ENCODE measurements at regions not wholly inside any gene's neighbourhood (a gene's known extent, or its start where the extent isn't known, plus 50 kb on each side); places are given as distances from the start of the nearest gene placed in this dataset.

DNA sequence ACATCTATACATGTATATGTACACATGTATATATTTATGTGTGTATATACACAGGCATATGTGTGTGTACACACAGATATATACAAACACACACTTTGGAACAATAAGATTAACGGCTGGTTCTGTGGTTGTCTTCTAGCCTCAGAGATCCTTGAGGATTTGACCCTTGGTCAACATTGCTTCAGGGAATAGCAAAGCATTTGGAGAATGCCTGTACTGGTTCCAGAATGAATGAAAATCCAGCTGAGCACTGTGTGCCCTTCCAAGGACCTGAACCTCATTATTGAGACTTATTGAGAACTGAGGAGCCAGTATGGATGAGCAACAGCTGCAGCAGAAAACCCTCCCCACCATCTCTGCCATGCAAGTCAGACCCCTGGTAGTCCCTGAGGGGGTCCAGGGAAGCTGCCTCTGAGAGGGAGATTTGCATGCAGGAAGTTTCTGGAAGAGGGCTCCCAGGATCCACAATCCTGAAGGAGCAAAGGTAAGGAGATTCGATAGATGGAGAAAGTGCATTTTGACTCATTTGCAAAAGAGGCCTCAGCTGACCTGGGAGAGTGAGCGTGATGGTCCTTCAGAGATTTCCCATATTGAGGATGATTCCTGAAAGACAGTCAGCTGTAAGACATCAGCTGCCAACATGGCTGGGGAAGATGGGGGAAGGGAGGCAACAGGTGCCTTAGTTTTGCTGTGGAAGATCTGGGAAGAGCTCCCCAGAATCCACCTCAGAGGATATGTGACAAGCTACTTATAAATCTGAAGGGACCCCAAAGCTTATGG, 166.6 kb upstream of the NCKAP5 start:
- TF ChIP-seq CTCF (IDR thresholded peaks at IDR 0.05): no peak
- TF ChIP-seq ZFX (IDR thresholded peaks at IDR 0.05; ENCODE audit: borderline replicate concordance): no peak

All from 22Rv1 (cell line).